Keratinocyte (primary cell): ENCODE measurements at regions not wholly inside any gene's neighbourhood (a gene's known extent, or its start where the extent isn't known, plus 50 kb on each side); places are given as distances from the start of the nearest gene placed in this dataset.

ENCODE experiments used
- CTCF ChIP-seq, 3 experiments: IDR thresholded peaks in 1 of 3; conservative IDR thresholded peaks in 1 of 3; optimal IDR thresholded peaks in 1 of 3; 2 replicates in 2 of 3; 3 replicates in 1 of 3; pipeline versions ENCODE3 to v1.5.1; 2011; ENCODE audit warnings: low read length in 3 of 3, mild to moderate bottlenecking in 3 of 3, moderate library complexity in 2 of 3, control low read depth in 1 of 3, inconsistent platforms in 1 of 3; ENCODE audit not compliant: insufficient read depth in 2 of 3; ENCODE audit errors: extremely low read depth in 1 of 3
- EZH2 ChIP-seq: IDR thresholded peaks from one replicate; pipeline ENCODE4 v1.6.1; 2012; ENCODE audit warnings: inconsistent platforms, mild to moderate bottlenecking, low read length, moderate library complexity

GRCh38 chr12:5177731-5178130, 134.1 kb downstream of the KCNA5 start:
- TF ChIP-seq CTCF (optimal IDR thresholded peaks at IDR 0.05 in 1 of 3, IDR thresholded peaks at IDR 0.05 in 1 of 3, conservative IDR thresholded peaks at IDR 0.05 in 1 of 3; ENCODE audit: extremely low read depth in 1 of 3, insufficient read depth in 2 of 3, low read length in 3 of 3) (no peak), EZH2 (no peak)
